Cerebellar nuclear complex (tissue), 1 donor: ENCODE measurements at regions not wholly inside any gene's neighbourhood (a gene's known extent, or its start where the extent isn't known, plus 50 kb on each side); places are given as distances from the start of the nearest gene placed in this dataset.

Source experiments
- DNase-seq, 2 experiments: peaks; one replicate each; lab custom pipeline; 2025; lab: John Stamatoyannopoulos, UW

GRCh38 chr10:85545874-85546273 lies 820.7 kb downstream of the GRID1 start:
- no peak for DNase-seq

- no peak for DNase-seq
Observed at GRCh38 chr10:85547460-85548023, 819.1 kb downstream of the GRID1 start.

GRCh38 chr10:85548034-85548433 lies 818.6 kb downstream of the GRID1 start:
- no peak for DNase-seq
